Natural killer cell (primary cell): ENCODE measurements at regions not wholly inside any gene's neighbourhood (a gene's known extent, or its start where the extent isn't known, plus 50 kb on each side); places are given as distances from the start of the nearest gene placed in this dataset.

Experiments
- ATAC-seq, 3 donors: fragments of 150-1000 bp in 2 of 3; fragments of 200-7000 bp in 1 of 3; cut with Tn5 transposase; 1 replicate in 1 of 3; 2 replicates in 2 of 3; pipeline ENCODE4 v1.10.0; 2021; ENCODE audit warnings: mild to moderate bottlenecking in 2 of 3, moderate library complexity in 2 of 3
- DNase-seq, 2 donors: peaks; one replicate each; pipeline versions ENCODE4 v3.0.0 to v3.0.0-alpha.2; 2013 to 2021; ENCODE audit warnings: mixed read lengths in 1 of 2
- H3K27ac ChIP-seq: one replicate; pipeline ENCODE4 v1.5.1; 2013; ENCODE audit warnings: mild to moderate bottlenecking, low read length
- H3K27me3 ChIP-seq: one replicate; pipeline ENCODE4 v1.6.1; 2013; ENCODE audit warnings: low read length; ENCODE audit not compliant: control insufficient read depth, insufficient read depth
- H3K36me3 ChIP-seq: one replicate; pipeline ENCODE4 v1.6.1; 2013; ENCODE audit warnings: low read length; ENCODE audit not compliant: control insufficient read depth, insufficient read depth
- H3K4me1 ChIP-seq: one replicate; pipeline ENCODE4 v1.6.1; 2013; ENCODE audit warnings: low read length; ENCODE audit not compliant: control insufficient read depth, insufficient read depth
- H3K4me3 ChIP-seq: one replicate; pipeline ENCODE4 v1.5.1; 2013; ENCODE audit warnings: low read length
- H3K9me3 ChIP-seq: one replicate; pipeline ENCODE4 v1.6.1; 2013; ENCODE audit warnings: low read length; ENCODE audit not compliant: control insufficient read depth, insufficient read depth
- H3K27ac Mint-ChIP-seq, 2 donors: one replicate each; pipeline ENCODE4 v1.8.0; 2022; ENCODE audit warnings: mild to moderate bottlenecking in 2 of 2, mixed read lengths in 2 of 2, moderate library complexity in 1 of 2
- H3K27me3 Mint-ChIP-seq, 2 donors: one replicate each; pipeline ENCODE4 v1.8.0; 2022; ENCODE audit warnings: low read depth in 2 of 2, mixed read lengths in 2 of 2
- H3K36me3 Mint-ChIP-seq: one replicate; pipeline ENCODE4 v1.8.0; 2022; ENCODE audit warnings: mixed read lengths
- H3K4me1 Mint-ChIP-seq, 2 donors: one replicate each; pipeline ENCODE4 v1.8.0; 2022; ENCODE audit warnings: mixed read lengths in 2 of 2
- H3K4me3 Mint-ChIP-seq: one replicate; pipeline ENCODE4 v1.8.0; 2022; ENCODE audit warnings: mild to moderate bottlenecking, moderate library complexity, mixed read lengths
- H3K9me3 Mint-ChIP-seq, 2 donors: one replicate each; pipeline ENCODE4 v1.8.0; 2022; ENCODE audit warnings: mixed read lengths in 2 of 2
- WGBS: methylation state at CpG from one replicate; pipeline ENCODE4 v1.1.7; 2013; ENCODE audit warnings: missing lambda C conversion rate; ENCODE audit not compliant: insufficient coverage; 5-methylcytosine and 5-hydroxymethylcytosine counted together
- intact Hi-C: fragments of 100-400 bp; cut with micrococcal nuclease; formaldehyde crosslinking; loops from one replicate; pipeline ENCODE4 v1.14.2; 2022
- TF ChIP-seq, protein P1 (sequence below): fragments of 200-600 bp; IDR thresholded peaks from one replicate; pipeline ENCODE4 v1.8.0; 2022; ENCODE audit warnings: antibody characterized with exemption

DNA sequence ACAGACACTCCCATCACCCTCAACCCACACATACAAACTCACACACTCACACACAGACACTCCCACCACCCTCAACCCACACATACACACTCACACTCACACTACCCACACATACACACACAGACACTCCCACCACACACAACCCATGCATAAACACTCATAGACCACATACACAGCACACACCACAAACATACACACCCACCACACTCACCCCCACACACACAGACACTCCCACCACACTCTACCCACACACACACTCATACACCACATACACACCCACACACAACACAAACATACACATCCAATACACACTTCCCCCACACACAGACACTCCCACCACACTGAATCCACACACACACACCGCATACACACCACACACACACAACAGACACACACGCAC is 521.2 kb downstream of the TCERG1L start:
- Mint-ChIP-seq H3K27ac (no peak overlapping the region), H3K27me3 (no peaks in the 10 kb centered on the region), H3K4me1 (no peaks in the 10 kb centered on the region), H3K36me3 (no peaks in the 10 kb centered on the region), H3K4me3 (no peak overlapping the region), H3K9me3 (no peaks in the 10 kb centered on the region)
- no peaks in the 10 kb centered on the region for H3K27me3 ChIP-seq
- intact Hi-C loops, result no loop called here
- H3K27ac ChIP-seq, result no peak overlapping the region
- H3K36me3 ChIP-seq, result no peaks in the 10 kb centered on the region
- no peak overlapping the region for H3K4me3 ChIP-seq
- DNase-seq (no peak), ATAC-seq (peak in 1 of 3 donors; percentile 44)
- 15% methylated on average over 2 of the region's 2 CpGs for WGBS
- H3K9me3 ChIP-seq, result peaks cover 3% of the 10 kb centered on the region
- TF ChIP-seq, protein P1, sequence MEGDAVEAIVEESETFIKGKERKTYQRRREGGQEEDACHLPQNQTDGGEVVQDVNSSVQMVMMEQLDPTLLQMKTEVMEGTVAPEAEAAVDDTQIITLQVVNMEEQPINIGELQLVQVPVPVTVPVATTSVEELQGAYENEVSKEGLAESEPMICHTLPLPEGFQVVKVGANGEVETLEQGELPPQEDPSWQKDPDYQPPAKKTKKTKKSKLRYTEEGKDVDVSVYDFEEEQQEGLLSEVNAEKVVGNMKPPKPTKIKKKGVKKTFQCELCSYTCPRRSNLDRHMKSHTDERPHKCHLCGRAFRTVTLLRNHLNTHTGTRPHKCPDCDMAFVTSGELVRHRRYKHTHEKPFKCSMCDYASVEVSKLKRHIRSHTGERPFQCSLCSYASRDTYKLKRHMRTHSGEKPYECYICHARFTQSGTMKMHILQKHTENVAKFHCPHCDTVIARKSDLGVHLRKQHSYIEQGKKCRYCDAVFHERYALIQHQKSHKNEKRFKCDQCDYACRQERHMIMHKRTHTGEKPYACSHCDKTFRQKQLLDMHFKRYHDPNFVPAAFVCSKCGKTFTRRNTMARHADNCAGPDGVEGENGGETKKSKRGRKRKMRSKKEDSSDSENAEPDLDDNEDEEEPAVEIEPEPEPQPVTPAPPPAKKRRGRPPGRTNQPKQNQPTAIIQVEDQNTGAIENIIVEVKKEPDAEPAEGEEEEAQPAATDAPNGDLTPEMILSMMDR, result no peak
- H3K4me1 ChIP-seq, result no peaks in the 10 kb centered on the region

- no peak overlapping the region for H3K27ac ChIP-seq
- intact Hi-C loops, result no loop called here
- peaks cover 3% of the 10 kb centered on the region for H3K9me3 ChIP-seq
- DNase-seq (no peak), ATAC-seq (no peak)
- WGBS, result 90% methylated on average over 15 of the region's 15 CpGs
- H3K4me3 ChIP-seq, result no peak overlapping the region
- Mint-ChIP-seq H3K4me3 (no peak overlapping the region), H3K36me3 (no peaks in the 10 kb centered on the region), H3K9me3 (no peaks in the 10 kb centered on the region), H3K27me3 (no peaks in the 10 kb centered on the region), H3K4me1 (no peaks in the 10 kb centered on the region), H3K27ac (no peak overlapping the region)
- no peaks in the 10 kb centered on the region for H3K4me1 ChIP-seq
- TF ChIP-seq, protein P1, result no peak
- H3K36me3 ChIP-seq, result no peaks in the 10 kb centered on the region
- H3K27me3 ChIP-seq, result no peaks in the 10 kb centered on the region
Measured at GRCh38 chr10:130792096-130792845, 519.2 kb downstream of the TCERG1L start.

DNA sequence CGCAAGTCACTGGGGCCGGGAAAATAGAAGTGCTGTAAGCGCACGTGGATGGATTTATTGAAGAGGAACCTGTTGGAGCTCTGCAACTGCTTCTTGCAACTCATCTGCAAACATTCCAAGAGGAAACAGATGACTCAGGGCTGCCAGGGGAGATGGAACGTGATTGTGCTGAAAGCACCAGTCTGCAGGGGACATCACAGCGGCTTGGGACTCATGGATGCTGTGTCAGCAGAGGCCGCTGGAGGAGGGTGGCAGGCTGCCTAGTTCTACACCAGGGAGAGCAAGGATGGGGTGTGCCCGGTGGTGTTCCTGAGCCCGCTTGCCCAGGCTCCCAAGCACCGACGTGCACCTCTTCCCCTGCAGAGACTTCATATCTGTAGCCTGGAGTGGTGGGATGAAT is 515.7 kb downstream of the TCERG1L start:
- no peak overlapping the region for H3K4me3 ChIP-seq
- H3K36me3 Mint-ChIP-seq, result no peaks in the 10 kb centered on the region
- intact Hi-C loops, result no loop called here
- DNase-seq, result no peak
- 78% methylated on average over 11 of the region's 11 CpGs for WGBS
- no peaks in the 10 kb centered on the region for H3K4me1 ChIP-seq
- H3K27me3 Mint-ChIP-seq, result no peaks in the 10 kb centered on the region
- no peaks in the 10 kb centered on the region for H3K4me1 Mint-ChIP-seq
- H3K27ac Mint-ChIP-seq, result no peak overlapping the region
- no peak for ATAC-seq
- H3K27me3 ChIP-seq, result no peaks in the 10 kb centered on the region
- H3K27ac ChIP-seq, result no peak overlapping the region
- TF ChIP-seq, protein P1, result no peak
- no peaks in the 10 kb centered on the region for H3K9me3 ChIP-seq
- H3K4me3 Mint-ChIP-seq, result no peak overlapping the region
- no peaks in the 10 kb centered on the region for H3K36me3 ChIP-seq
- H3K9me3 Mint-ChIP-seq, result no peaks in the 10 kb centered on the region

GRCh38 chr10:130799532-130799931 is 512.0 kb downstream of the TCERG1L start:
- no peak for ATAC-seq
- intact Hi-C loops, result no loop called here
- Histone ChIP-seq H3K27ac (no peak overlapping the region), H3K36me3 (no peaks in the 10 kb centered on the region), H3K4me3 (no peak overlapping the region), H3K27me3 (no peaks in the 10 kb centered on the region), H3K4me1 (no peaks in the 10 kb centered on the region), H3K9me3 (no peaks in the 10 kb centered on the region)
- no peaks in the 10 kb centered on the region for H3K36me3 Mint-ChIP-seq
- H3K27me3 Mint-ChIP-seq, result no peaks in the 10 kb centered on the region
- H3K9me3 Mint-ChIP-seq, result no peaks in the 10 kb centered on the region
- H3K27ac Mint-ChIP-seq, result no peak overlapping the region
- no peak for DNase-seq
- H3K4me1 Mint-ChIP-seq, result no peaks in the 10 kb centered on the region
- WGBS, result 6% methylated on average over 6 of the region's 6 CpGs
- no peak overlapping the region for H3K4me3 Mint-ChIP-seq
- TF ChIP-seq, protein P1, result no peak
